Activated B cell treated with CpG ODN at 0.5 μM for 24 hours (primary cell): ENCODE measurements at regions not wholly inside any gene's neighbourhood (a gene's known extent, or its start where the extent isn't known, plus 50 kb on each side); places are given as distances from the start of the nearest gene placed in this dataset.

Source experiments
- ATAC-seq: fragments of 200-7000 bp; cut with Tn5 transposase; one replicate; pipeline ENCODE4 v1.10.0; 2021; ENCODE audit warnings: low read depth, mild to moderate bottlenecking, moderate library complexity
- CTCF ChIA-PET: fragments of 350-600 bp; sonication (Branson Sonifier 250); formaldehyde crosslinking; loops from one replicate; lab custom pipeline; 2021; ENCODE audit warnings: antibody characterized with exemption; lab: Charles Lee
- POLR2A ChIA-PET: fragments of 350-600 bp; sonication (Branson Sonifier 250); formaldehyde crosslinking; loops from one replicate; lab custom pipeline; 2021; ENCODE audit warnings: antibody characterized with exemption; lab: Charles Lee
- DNase-seq: peaks from one replicate; pipeline ENCODE4 v3.0.0; 2022
- H3K27ac Mint-ChIP-seq: one replicate; pipeline ENCODE4 v1.8.0; 2020; ENCODE audit warnings: mixed read lengths
- H3K27me3 Mint-ChIP-seq: one replicate; pipeline ENCODE4 v1.8.0; 2021; ENCODE audit warnings: mixed read lengths
- H3K36me3 Mint-ChIP-seq: one replicate; pipeline ENCODE4 v1.8.0; 2021; ENCODE audit warnings: low read depth, mixed read lengths
- H3K4me1 Mint-ChIP-seq: one replicate; pipeline ENCODE4 v1.8.0; 2021; ENCODE audit warnings: mixed read lengths
- H3K4me3 Mint-ChIP-seq: one replicate; pipeline ENCODE4 v1.8.0; 2020; ENCODE audit warnings: mild to moderate bottlenecking, mixed read lengths
- H3K9me3 Mint-ChIP-seq: one replicate; pipeline ENCODE4 v1.8.0; 2020; ENCODE audit warnings: mixed read lengths
- CTCF ChIP-seq: fragments of 200-600 bp; IDR thresholded peaks from one replicate; pipeline ENCODE4 v1.8.0; 2022; ENCODE audit warnings: antibody characterized with exemption, mild to moderate bottlenecking
- intact Hi-C: fragments of 100-400 bp; cut with micrococcal nuclease; formaldehyde crosslinking; loops from one replicate; pipeline ENCODE4 v1.15.1; 2024

GRCh38 chr4:181528570-181529184, 714.5 kb upstream of the TENM3 start:
- TF ChIP-seq CTCF: no peak
- H3K9me3 Mint-ChIP-seq: no peaks in the 10 kb centered on the region
- CTCF ChIA-PET: interaction anchor here (1.0 to 1.5 kb wide), 3 partner anchors 16 to 385 kb away, joined by 4 to 6 read pairs (median 4); no protein-coding TSS in a partner anchor

DNA sequence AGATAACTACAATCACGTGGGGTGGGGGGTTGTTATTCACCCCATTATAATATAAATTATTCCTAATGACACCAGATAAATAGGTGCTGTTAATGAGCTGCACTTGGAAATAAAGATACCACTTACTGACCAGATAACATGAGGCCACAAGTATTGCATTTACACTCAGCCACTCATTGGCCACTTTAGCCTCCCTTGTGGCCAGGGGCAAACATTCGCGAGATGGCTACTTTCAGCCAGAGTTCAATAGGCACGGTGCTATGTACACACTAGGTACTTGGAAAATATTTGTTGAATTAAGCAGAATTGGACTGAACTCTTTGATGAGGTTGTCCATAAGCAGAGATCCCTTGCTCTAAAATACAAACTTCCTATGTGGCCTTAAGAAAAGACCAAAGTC, 713.7 kb upstream of the TENM3 start:
- intact Hi-C loops: no loop called here

More at GRCh38 chr4:181528570-181529184, 714.5 kb upstream of the TENM3 start:
- Mint-ChIP-seq H3K4me3 (no peak overlapping the region), H3K36me3 (no peaks in the 10 kb centered on the region), H3K4me1 (no peaks in the 10 kb centered on the region), H3K27ac (no peak overlapping the region), H3K27me3 (no peaks in the 10 kb centered on the region)
- DNase-seq: no peak
- POLR2A ChIA-PET: no interaction called here
- ATAC-seq: no peak
- intact Hi-C loops: loop anchor here (1.0 kb wide), 1 partner anchor 385 kb away; no protein-coding TSS in a partner anchor

DNA sequence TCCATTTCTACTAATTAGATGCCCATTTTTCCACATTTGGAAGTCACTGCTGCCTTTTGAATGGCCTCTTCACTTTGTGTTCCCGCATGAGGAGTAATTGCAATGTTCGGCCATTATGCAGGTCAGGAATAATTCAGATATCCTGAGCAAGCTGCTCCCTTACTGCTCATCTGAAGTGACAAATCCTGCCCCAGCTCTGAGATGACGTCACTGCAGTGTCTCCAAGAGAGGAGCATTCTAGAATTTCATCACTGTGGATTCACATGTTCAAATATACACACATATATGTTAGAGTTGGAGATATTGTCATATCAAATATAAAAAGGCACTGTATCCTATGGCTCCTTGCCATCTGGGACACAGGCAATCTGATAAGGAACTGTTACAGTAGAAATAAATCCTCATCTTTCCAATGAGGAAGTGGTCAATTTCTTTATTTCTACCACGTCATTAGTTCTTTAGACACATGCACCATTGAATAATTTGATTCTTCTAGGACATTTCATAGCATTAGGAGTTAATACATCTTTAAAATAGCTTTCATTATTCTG, 706.9 kb upstream of the TENM3 start:
- ChIA-PET POLR2A (no interaction called here), CTCF (no interaction called here)
- Mint-ChIP-seq H3K4me3 (no peak overlapping the region), H3K27ac (no peak overlapping the region), H3K9me3 (no peaks in the 10 kb centered on the region), H3K4me1 (no peaks in the 10 kb centered on the region), H3K27me3 (no peaks in the 10 kb centered on the region), H3K36me3 (no peaks in the 10 kb centered on the region)
- no peak for ATAC-seq
- no peak for TF ChIP-seq CTCF
- intact Hi-C loops: no loop called here
- no peak for DNase-seq

More for the DNA sequence above, 713.7 kb upstream of the TENM3 start:
- Mint-ChIP-seq H3K9me3 (no peaks in the 10 kb centered on the region), H3K4me1 (no peaks in the 10 kb centered on the region), H3K27me3 (no peaks in the 10 kb centered on the region), H3K4me3 (no peak overlapping the region), H3K27ac (no peak overlapping the region), H3K36me3 (no peaks in the 10 kb centered on the region)
- no peak for TF ChIP-seq CTCF
- ChIA-PET POLR2A (no interaction called here), CTCF (no interaction called here)
- DNase-seq (no peak), ATAC-seq (no peak)

DNA sequence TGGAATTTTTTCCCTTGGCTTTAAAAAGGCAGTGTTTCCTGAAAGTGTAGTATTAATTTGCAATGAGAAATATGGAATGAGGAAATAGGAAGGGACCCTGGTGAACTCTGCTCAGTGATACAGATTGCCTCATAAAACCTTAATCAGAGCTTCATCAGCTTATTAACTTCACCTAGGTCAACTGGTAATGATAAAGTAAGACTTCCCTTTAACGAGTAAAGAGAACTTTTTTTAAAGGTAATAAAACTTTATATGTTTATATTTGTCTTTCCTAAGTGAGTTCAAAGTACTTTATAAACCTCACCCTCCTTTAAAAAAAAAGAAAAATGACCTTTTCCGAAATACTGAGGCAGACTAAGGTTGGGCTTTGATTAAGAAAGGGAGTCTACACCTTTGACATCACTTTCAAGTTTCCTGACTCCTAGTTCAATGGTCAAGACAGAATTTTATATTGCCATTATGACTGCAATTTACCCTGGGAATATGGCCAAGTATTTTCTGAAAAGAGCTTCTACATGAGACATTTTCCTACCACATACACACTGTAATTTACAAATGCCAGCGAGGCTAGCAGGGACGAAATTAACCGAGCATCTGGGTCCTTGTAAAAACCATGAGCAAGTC, 706.3 kb upstream of the TENM3 start:
- TF ChIP-seq CTCF: no peak
- CTCF ChIA-PET: no interaction called here
- intact Hi-C loops: no loop called here
- no peaks in the 10 kb centered on the region for H3K27me3 Mint-ChIP-seq
- no peaks in the 10 kb centered on the region for H3K4me1 Mint-ChIP-seq
- no peak for DNase-seq
- ATAC-seq: no peak
- H3K9me3 Mint-ChIP-seq: no peaks in the 10 kb centered on the region
- no peak overlapping the region for H3K27ac Mint-ChIP-seq
- POLR2A ChIA-PET: no interaction called here
- H3K36me3 Mint-ChIP-seq: no peaks in the 10 kb centered on the region
- H3K4me3 Mint-ChIP-seq: no peak overlapping the region

- ChIA-PET POLR2A (no interaction called here), CTCF (no interaction called here)
- DNase-seq: no peak
- intact Hi-C loops: no loop called here
- H3K27me3 Mint-ChIP-seq: no peaks in the 10 kb centered on the region
- ATAC-seq: no peak
- no peaks in the 10 kb centered on the region for H3K36me3 Mint-ChIP-seq
- H3K9me3 Mint-ChIP-seq: no peaks in the 10 kb centered on the region
- H3K4me1 Mint-ChIP-seq: no peaks in the 10 kb centered on the region
- H3K27ac Mint-ChIP-seq: no peak overlapping the region
- TF ChIP-seq CTCF: no peak
- no peak overlapping the region for H3K4me3 Mint-ChIP-seq
Observed at GRCh38 chr4:181538431-181538830, 704.8 kb upstream of the TENM3 start.
